NCI-H1105 (cell line): ENCODE measurements at regions not wholly inside any gene's neighbourhood (a gene's known extent, or its start where the extent isn't known, plus 50 kb on each side); places are given as distances from the start of the nearest gene placed in this dataset.
"Not testable (repeated sequence)": the region's sequence is repeated elsewhere in the genome, so short reads cannot be mapped to it uniquely, and the experiment has no call there.

Source experiments
- DNase-seq: peaks from one replicate; lab custom pipeline; 2025; lab: John Stamatoyannopoulos, UW

- no peak for DNase-seq
Observed at GRCh38 chr4:65265526-65265925, 404.8 kb downstream of the EPHA5 start.

- DNase-seq = no peak
Observed at GRCh38 chr4:65259296-65259695, 411.0 kb downstream of the EPHA5 start.

GRCh38 chr4:65250916-65251315, 419.4 kb downstream of the EPHA5 start:
- no peak for DNase-seq

GRCh38 chr4:65249111-65249510, 421.2 kb downstream of the EPHA5 start:
- no peak for DNase-seq

GRCh38 chr4:65242156-65242846, 428.0 kb downstream of the EPHA5 start:
- no peak for DNase-seq

- DNase-seq = no peak
Observed at GRCh38 chr4:65241257-65241997, 428.9 kb downstream of the EPHA5 start.

- DNase-seq = no peak
Observed at GRCh38 chr4:65234061-65234460, 436.2 kb downstream of the EPHA5 start.

GRCh38 chr4:65227628-65228027, 442.7 kb downstream of the EPHA5 start:
- DNase-seq = no peak

- no peak for DNase-seq
Observed at GRCh38 chr4:65223601-65224000, 446.7 kb downstream of the EPHA5 start.

GRCh38 chr4:65223074-65223473, 447.2 kb downstream of the EPHA5 start:
- not testable (repeated sequence) for DNase-seq

- no peak for DNase-seq
Observed at GRCh38 chr4:65217179-65217578, 453.1 kb downstream of the EPHA5 start.

- DNase-seq = no peak
Observed at GRCh38 chr4:65202853-65203236, 467.4 kb downstream of the EPHA5 start.

- DNase-seq = no peak
Observed at GRCh38 chr4:65202165-65202852, 468.0 kb downstream of the EPHA5 start.

- DNase-seq = no peak
Observed at GRCh38 chr4:65195666-65196065, 474.6 kb downstream of the EPHA5 start.

GRCh38 chr4:65195002-65195401, 475.3 kb downstream of the EPHA5 start:
- DNase-seq = no peak

GRCh38 chr4:65193985-65194384, 476.3 kb downstream of the EPHA5 start:
- DNase-seq = no peak

- no peak for DNase-seq
Observed at GRCh38 chr4:65190780-65191179, 479.5 kb downstream of the EPHA5 start.

GRCh38 chr4:65175585-65175984, 494.7 kb downstream of the EPHA5 start:
- DNase-seq = no peak

- DNase-seq = no peak
Observed at GRCh38 chr4:65170768-65171514, 499.3 kb downstream of the EPHA5 start.

GRCh38 chr4:65167719-65168118, 502.6 kb downstream of the EPHA5 start:
- DNase-seq = no peak

GRCh38 chr4:65152205-65152604, 518.1 kb downstream of the EPHA5 start:
- no peak for DNase-seq

- DNase-seq = no peak
Observed at GRCh38 chr4:65139998-65140397, 530.3 kb downstream of the EPHA5 start.
